ENCODE measurements at regions not wholly inside any gene's neighbourhood (a gene's known extent, or its start where the extent isn't known, plus 50 kb on each side); places are given as distances from the start of the nearest gene placed in this dataset.

- DNase-seq (ENCODE audit: low read depth), result no peak
Measured at GRCh38 chr18:3358310-3358709, 91.7 kb upstream of the TGIF1 start.

- no peak for DNase-seq (ENCODE audit: low read depth)
Measured at GRCh38 chr18:3360211-3360610, 89.8 kb upstream of the TGIF1 start.

GRCh38 chr18:3367491-3368091, 82.4 kb upstream of the TGIF1 start:
- DNase-seq (ENCODE audit: low read depth), result peak; percentile 49

GRCh38 chr18:3368193-3368592, 81.8 kb upstream of the TGIF1 start:
- DNase-seq (ENCODE audit: low read depth), result peak; percentile 58

- no peak for DNase-seq (ENCODE audit: low read depth)
Measured at GRCh38 chr18:3379685-3380084, 70.3 kb upstream of the TGIF1 start.

- peak; percentile 87 for DNase-seq (ENCODE audit: low read depth)
Measured at GRCh38 chr18:3380384-3380961, 69.5 kb upstream of the TGIF1 start.

- DNase-seq (ENCODE audit: low read depth), result no peak
Measured at GRCh38 chr18:3383381-3383915, 66.5 kb upstream of the TGIF1 start.

GRCh38 chr18:3384664-3385563, 65.1 kb upstream of the TGIF1 start:
- no peak for DNase-seq (ENCODE audit: low read depth)

- no peak for DNase-seq (ENCODE audit: low read depth)
Measured at GRCh38 chr18:3388323-3388722, 61.6 kb upstream of the TGIF1 start.

GRCh38 chr18:3388980-3389379, 61.0 kb upstream of the TGIF1 start:
- DNase-seq (ENCODE audit: low read depth), result no peak

GRCh38 chr18:3389977-3390376, 60.0 kb upstream of the TGIF1 start:
- DNase-seq (ENCODE audit: low read depth), result no peak

- DNase-seq (ENCODE audit: low read depth), result no peak
Measured at GRCh38 chr18:3391704-3392466, 58.1 kb upstream of the TGIF1 start.

- DNase-seq (ENCODE audit: low read depth), result no peak
Measured at GRCh38 chr18:3392467-3392855, 57.5 kb upstream of the TGIF1 start.

GRCh38 chr18:3394648-3395047, 55.3 kb upstream of the TGIF1 start:
- no peak for DNase-seq (ENCODE audit: low read depth)

- no peak for DNase-seq (ENCODE audit: low read depth)
Measured at GRCh38 chr18:3395466-3395865, 54.5 kb upstream of the TGIF1 start.

- no peak for DNase-seq (ENCODE audit: low read depth)
Measured at GRCh38 chr18:3397031-3397750, 52.8 kb upstream of the TGIF1 start.

GRCh38 chr18:3397786-3398185, 52.2 kb upstream of the TGIF1 start:
- DNase-seq (ENCODE audit: low read depth), result no peak
